ENCODE measurements at regions not wholly inside any gene's neighbourhood (a gene's known extent, or its start where the extent isn't known, plus 50 kb on each side); places are given as distances from the start of the nearest gene placed in this dataset.

DNA sequence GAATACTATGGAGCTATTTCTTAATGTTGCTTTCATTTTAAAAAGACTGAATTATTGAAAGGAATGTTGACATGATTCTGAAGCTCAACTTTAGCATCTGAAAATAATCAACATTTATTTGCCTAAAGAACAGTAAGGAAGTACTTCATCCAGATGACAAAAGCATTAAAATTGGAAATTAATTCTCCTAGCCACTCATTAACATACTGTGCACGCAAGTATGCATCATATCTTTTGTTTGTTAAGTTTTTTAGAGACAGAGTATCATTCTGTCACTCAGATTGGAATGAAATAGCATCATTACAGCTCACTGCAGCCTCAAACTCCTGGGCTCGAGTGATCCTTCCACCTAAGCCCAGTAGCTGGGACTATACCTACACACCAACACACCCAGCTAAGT is 632.1 kb upstream of the ALCAM start:
- TF ChIP-seq POLR2AphosphoS5 (IDR thresholded peaks at IDR 0.05; ENCODE audit: low read depth, low read length) (no peak), CTCF (IDR thresholded peaks at IDR 0.05) (no peak), REST (IDR thresholded peaks at IDR 0.05; ENCODE audit: insufficient read depth in 1 of 2, low read depth in 2 of 2, low read length in 1 of 2) (no peak), TCF7L2 (IDR thresholded peaks at IDR 0.05; ENCODE audit: low read depth, low read length) (no peak), SIN3A (IDR thresholded peaks at IDR 0.05; ENCODE audit: borderline replicate concordance, insufficient read depth, low read depth, low read length) (no peak)
